Loucy (cell line): ENCODE measurements at regions not wholly inside any gene's neighbourhood (a gene's known extent, or its start where the extent isn't known, plus 50 kb on each side); places are given as distances from the start of the nearest gene placed in this dataset.

Experiments
- H2AFZ ChIP-seq: fragments of 200-600 bp; sonication (generic); 2 replicates; pipeline ENCODE4 v1.6.0; 2016; ENCODE audit warnings: antibody characterized with exemption, mild to moderate bottlenecking, low read length, moderate library complexity
- H3F3A ChIP-seq: fragments of 200-600 bp; 2 replicates; pipeline ENCODE4 v1.6.0; 2016; ENCODE audit warnings: antibody characterized with exemption, low read depth, mild to moderate bottlenecking
- H3K27me3 ChIP-seq: fragments of 200-600 bp; sonication (generic); 2 replicates; pipeline ENCODE4 v1.6.1; 2014; ENCODE audit warnings: low read length, mild to moderate bottlenecking; ENCODE audit not compliant: insufficient read depth, poor library complexity, severe bottlenecking
- H3K36me3 ChIP-seq: fragments of 200-600 bp; sonication (generic); 2 replicates; pipeline ENCODE4 v1.6.1; 2016; ENCODE audit warnings: low read length; ENCODE audit not compliant: insufficient read depth
- H3K4me1 ChIP-seq: fragments of 200-600 bp; sonication (generic); 2 replicates; pipeline ENCODE4 v1.5.1; 2014; ENCODE audit warnings: low read length, mild to moderate bottlenecking; ENCODE audit not compliant: insufficient read depth, poor library complexity, severe bottlenecking
- H3K4me2 ChIP-seq: fragments of 200-600 bp; sonication (generic); 2 replicates; pipeline ENCODE4 v1.6.0; 2014; ENCODE audit warnings: antibody characterized with exemption, low read length, low read depth, mild to moderate bottlenecking; ENCODE audit not compliant: poor library complexity, severe bottlenecking
- H3K4me3 ChIP-seq: fragments of 200-600 bp; sonication (generic); 2 replicates; pipeline ENCODE4 v1.5.1; 2014; ENCODE audit warnings: low read length, mild to moderate bottlenecking, mixed read lengths; ENCODE audit not compliant: poor library complexity, severe bottlenecking
- H3K79me2 ChIP-seq: fragments of 200-600 bp; sonication (generic); 2 replicates; pipeline ENCODE4 v1.6.1; 2014; ENCODE audit warnings: low read length; ENCODE audit not compliant: insufficient read depth
- H3K9ac ChIP-seq: fragments of 200-600 bp; sonication (generic); 2 replicates; pipeline ENCODE4 v1.6.0; 2014; ENCODE audit warnings: mild to moderate bottlenecking, low read depth, low read length, moderate library complexity; ENCODE audit not compliant: poor library complexity, severe bottlenecking
- H3K9me2 ChIP-seq: fragments of 200-600 bp; sonication (generic); replicated peaks from 2 replicates; pipeline ENCODE4 v1.6.1; 2016; ENCODE audit warnings: low read depth, low read length, mixed read lengths
- H3K9me3 ChIP-seq: fragments of 200-600 bp; sonication (generic); 2 replicates; pipeline ENCODE4 v1.6.1; 2014; ENCODE audit warnings: mild to moderate bottlenecking, antibody characterized with exemption, low read length, low read depth; ENCODE audit not compliant: insufficient read depth
- H4K20me1 ChIP-seq: fragments of 200-600 bp; sonication (generic); 2 replicates; pipeline ENCODE4 v1.6.0; 2014; ENCODE audit warnings: antibody characterized with exemption, low read length, mild to moderate bottlenecking; ENCODE audit not compliant: insufficient read depth, poor library complexity, severe bottlenecking
- CTCF ChIP-seq: fragments of 200-600 bp; sonication (generic); conservative IDR thresholded peaks from 2 replicates; pipeline ENCODE4 v1.5.1; 2014; ENCODE audit warnings: mild to moderate bottlenecking, antibody characterized with exemption, low read length
- EZH2phosphoT487 ChIP-seq: fragments of 200-600 bp; IDR thresholded peaks from 2 replicates; pipeline ENCODE4 v1.6.1; 2018; ENCODE audit warnings: antibody characterized with exemption, mild to moderate bottlenecking, moderate library complexity, borderline replicate concordance

- Histone ChIP-seq H3K4me1 (peaks cover 13% of the 10 kb centered on the region), H3K27me3 (no peaks in the 10 kb centered on the region), H3K4me3 (no peak overlapping the region), H3K36me3 (no peaks in the 10 kb centered on the region), H4K20me1 (no peaks in the 10 kb centered on the region), H3F3A (no peaks in the 10 kb centered on the region), H3K79me2 (no peaks in the 10 kb centered on the region), H3K4me2 (no peak overlapping the region), H3K9me3 (no peaks in the 10 kb centered on the region), H3K9ac (no peak overlapping the region), H3K9me2 (no peaks in the 10 kb centered on the region), H2AFZ (no peak overlapping the region)
- TF ChIP-seq CTCF (no peak), EZH2phosphoT487 (no peak)
Measured at GRCh38 chr10:78272329-78272728, 238.7 kb downstream of the RPS24 start.

GRCh38 chr10:78274491-78274890, 240.8 kb downstream of the RPS24 start:
- no peaks in the 10 kb centered on the region for H3K27me3 ChIP-seq
- H3K79me2 ChIP-seq, result no peaks in the 10 kb centered on the region
- H4K20me1 ChIP-seq, result no peaks in the 10 kb centered on the region
- H3K9ac ChIP-seq, result no peak overlapping the region
- H3K4me2 ChIP-seq, result no peak overlapping the region
- H3K36me3 ChIP-seq, result no peaks in the 10 kb centered on the region
- no peaks in the 10 kb centered on the region for H3K9me3 ChIP-seq
- no peaks in the 10 kb centered on the region for H3K9me2 ChIP-seq
- no peak overlapping the region for H3K4me3 ChIP-seq
- H3F3A ChIP-seq, result no peaks in the 10 kb centered on the region
- TF ChIP-seq EZH2phosphoT487 (no peak), CTCF (no peak)
- H2AFZ ChIP-seq, result no peak overlapping the region
- H3K4me1 ChIP-seq, result peaks cover 11% of the 10 kb centered on the region

GRCh38 chr10:78276139-78276538, 242.5 kb downstream of the RPS24 start:
- H3K4me3 ChIP-seq, result no peak overlapping the region
- no peak overlapping the region for H3K9ac ChIP-seq
- no peaks in the 10 kb centered on the region for H4K20me1 ChIP-seq
- H3K27me3 ChIP-seq, result no peaks in the 10 kb centered on the region
- H3K4me1 ChIP-seq, result peaks cover 11% of the 10 kb centered on the region
- H2AFZ ChIP-seq, result no peak overlapping the region
- H3K79me2 ChIP-seq, result no peaks in the 10 kb centered on the region
- H3K9me2 ChIP-seq, result no peaks in the 10 kb centered on the region
- no peak for TF ChIP-seq EZH2phosphoT487
- no peak for TF ChIP-seq CTCF
- H3K4me2 ChIP-seq, result no peak overlapping the region
- no peaks in the 10 kb centered on the region for H3F3A ChIP-seq
- no peaks in the 10 kb centered on the region for H3K9me3 ChIP-seq
- no peaks in the 10 kb centered on the region for H3K36me3 ChIP-seq
